Upper lobe of right lung (tissue), 1 donor: ENCODE measurements at regions not wholly inside any gene's neighbourhood (a gene's known extent, or its start where the extent isn't known, plus 50 kb on each side); places are given as distances from the start of the nearest gene placed in this dataset.
"Not testable (repeated sequence)": the region's sequence is repeated elsewhere in the genome, so short reads cannot be mapped to it uniquely, and the experiment has no call there.

Source experiments
- ATAC-seq: fragments of 200-7000 bp; cut with Tn5 transposase; one replicate; pipeline ENCODE4 v1.9.1; 2020; ENCODE audit warnings: mild to moderate bottlenecking, moderate library complexity
- DNase-seq: peaks from one replicate; pipeline ENCODE4 v3.0.0-alpha.2; 2020
- H3K27ac ChIP-seq: fragments of 200-600 bp; one replicate; pipeline ENCODE4 v1.8.0; 2022
- H3K27me3 ChIP-seq: fragments of 200-600 bp; one replicate; pipeline ENCODE4 v1.8.0; 2022; ENCODE audit warnings: mild to moderate bottlenecking
- H3K36me3 ChIP-seq: fragments of 200-600 bp; one replicate; pipeline ENCODE4 v1.8.0; 2022
- H3K4me1 ChIP-seq: fragments of 200-600 bp; one replicate; pipeline ENCODE4 v1.8.0; 2022
- H3K4me3 ChIP-seq: fragments of 200-600 bp; one replicate; pipeline ENCODE4 v1.8.0; 2022; ENCODE audit warnings: mild to moderate bottlenecking
- H3K9me3 ChIP-seq: fragments of 200-600 bp; one replicate; pipeline ENCODE4 v1.8.0; 2022
- CTCF ChIP-seq: fragments of 200-600 bp; IDR thresholded peaks from one replicate; pipeline ENCODE4 v1.8.0; 2022; ENCODE audit warnings: antibody characterized with exemption
- intact Hi-C: fragments of 100-400 bp; cut with DNase I; formaldehyde crosslinking; loops from one replicate; pipeline ENCODE4 v1.11.0; 2022
- donor health status: DM: no; HTN: yes; CAD: no; lungs with severe emphysema.

DNA sequence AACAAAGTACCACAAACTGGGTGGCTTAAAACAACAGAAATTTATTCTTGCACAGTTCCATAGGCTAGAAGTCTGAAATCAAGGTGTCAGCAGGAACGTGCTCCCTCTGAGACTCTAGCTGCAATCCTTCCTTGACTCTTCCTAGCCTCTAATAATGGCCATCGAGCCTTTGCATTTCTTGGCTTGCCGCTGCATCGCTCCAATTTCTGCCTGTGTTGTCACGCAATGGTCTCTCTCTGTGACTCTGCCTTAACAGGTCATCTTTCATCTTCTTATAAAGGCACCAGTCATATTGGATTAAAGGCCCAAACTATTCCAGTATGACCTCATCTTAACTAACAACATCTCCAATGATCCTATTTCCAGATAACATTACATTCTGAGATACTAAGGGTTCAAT, 61.0 kb upstream of the FNDC3B start:
- DNase-seq (no peak), ATAC-seq (no peak)
- no peaks in the 10 kb centered on the region for H3K27me3 ChIP-seq
- H3K36me3 ChIP-seq: no peaks in the 10 kb centered on the region
- no peak overlapping the region for H3K27ac ChIP-seq
- intact Hi-C loops: no loop called here
- H3K4me1 ChIP-seq: peaks cover 9% of the 10 kb centered on the region
- no peaks in the 10 kb centered on the region for H3K9me3 ChIP-seq
- no peak for TF ChIP-seq CTCF
- no peak overlapping the region for H3K4me3 ChIP-seq

- ATAC-seq (no peak), DNase-seq (no peak)
- no peaks in the 10 kb centered on the region for H3K27me3 ChIP-seq
- intact Hi-C loops: no loop called here
- no peaks in the 10 kb centered on the region for H3K36me3 ChIP-seq
- H3K9me3 ChIP-seq: no peaks in the 10 kb centered on the region
- H3K27ac ChIP-seq: no peak overlapping the region
- TF ChIP-seq CTCF: no peak
- no peak overlapping the region for H3K4me3 ChIP-seq
- peaks cover 9% of the 10 kb centered on the region for H3K4me1 ChIP-seq
These were observed 60.3 kb upstream of the FNDC3B start for GRCh38 chr3:171979081-171979480.

DNA sequence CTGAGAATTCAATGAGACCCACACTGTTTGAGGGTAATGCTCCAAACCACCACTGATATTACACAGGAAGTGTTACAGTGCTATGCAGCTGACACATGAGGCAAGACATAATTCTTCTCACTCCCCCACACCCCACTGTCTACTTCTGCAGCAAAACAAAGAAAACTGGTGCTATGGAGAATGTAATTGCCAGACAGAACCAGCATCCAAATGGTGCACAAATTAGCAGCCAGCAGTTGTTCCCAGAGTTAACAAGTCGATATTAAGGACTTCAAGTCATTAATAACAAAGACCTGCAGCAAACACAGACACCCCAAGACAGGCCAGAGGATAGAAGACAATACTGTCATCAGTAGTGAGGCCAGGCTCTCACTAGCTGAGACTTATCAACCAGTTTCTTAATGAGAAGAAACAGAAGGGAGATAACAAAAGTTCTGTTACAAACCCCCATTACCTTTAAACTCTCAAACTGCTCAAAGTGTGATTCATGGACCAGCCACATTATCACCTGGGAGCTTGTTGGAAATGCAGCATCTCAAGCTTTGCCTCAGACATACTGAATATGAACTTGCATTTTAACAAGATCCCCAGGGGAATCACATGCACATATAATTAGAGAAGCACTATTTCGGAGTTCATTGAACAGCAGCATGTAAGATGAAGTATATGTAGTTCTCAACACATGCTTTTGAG, 58.7 kb upstream of the FNDC3B start:
- Histone ChIP-seq H3K4me1 (peaks cover 7% of the 10 kb centered on the region), H3K27ac (no peak overlapping the region), H3K4me3 (no peak overlapping the region), H3K27me3 (no peaks in the 10 kb centered on the region), H3K9me3 (no peaks in the 10 kb centered on the region), H3K36me3 (no peaks in the 10 kb centered on the region)
- intact Hi-C loops: no loop called here
- ATAC-seq: peak; percentile 82
- no peak for DNase-seq
- TF ChIP-seq CTCF: no peak

DNA sequence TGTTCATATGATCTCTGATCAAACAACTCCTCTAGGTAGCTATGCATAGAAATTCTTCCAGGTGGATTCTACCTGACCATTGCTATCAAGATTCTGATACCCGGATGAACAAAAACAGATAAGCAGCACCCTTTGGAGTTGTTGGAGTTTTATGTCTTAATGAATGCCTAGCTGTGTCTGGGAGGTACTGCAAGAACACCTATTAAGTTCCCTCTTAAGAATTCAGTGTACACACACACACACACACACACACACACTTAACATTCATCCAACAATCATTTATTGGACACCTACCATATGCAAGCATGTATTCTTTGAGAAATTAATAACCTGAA, 58.1 kb upstream of the FNDC3B start:
- no peak for TF ChIP-seq CTCF
- ATAC-seq (no peak), DNase-seq (no peak)
- no peaks in the 10 kb centered on the region for H3K27me3 ChIP-seq
- intact Hi-C loops: no loop called here
- no peak overlapping the region for H3K4me3 ChIP-seq
- peaks cover 7% of the 10 kb centered on the region for H3K4me1 ChIP-seq
- no peaks in the 10 kb centered on the region for H3K9me3 ChIP-seq
- H3K36me3 ChIP-seq: no peaks in the 10 kb centered on the region
- no peak overlapping the region for H3K27ac ChIP-seq

GRCh38 chr3:171982828-171983227, 56.5 kb upstream of the FNDC3B start:
- TF ChIP-seq CTCF: no peak
- no peak overlapping the region for H3K4me3 ChIP-seq
- ATAC-seq: no peak
- H3K9me3 ChIP-seq: no peaks in the 10 kb centered on the region
- H3K4me1 ChIP-seq: peaks cover 17% of the 10 kb centered on the region
- no peak for DNase-seq
- intact Hi-C loops: no loop called here
- H3K27ac ChIP-seq: no peak overlapping the region
- no peaks in the 10 kb centered on the region for H3K36me3 ChIP-seq
- H3K27me3 ChIP-seq: no peaks in the 10 kb centered on the region

GRCh38 chr3:171983685-171984084, 55.7 kb upstream of the FNDC3B start:
- peaks cover 17% of the 10 kb centered on the region for H3K4me1 ChIP-seq
- H3K27ac ChIP-seq, DNase-seq, H3K36me3 ChIP-seq, intact Hi-C loops, H3K9me3 ChIP-seq, H3K27me3 ChIP-seq, H3K4me3 ChIP-seq, ATAC-seq: not testable (repeated sequence)
